SK-N-SH (cell line): ENCODE measurements at regions not wholly inside any gene's neighbourhood (a gene's known extent, or its start where the extent isn't known, plus 50 kb on each side); places are given as distances from the start of the nearest gene placed in this dataset.

Experiments used
- CTCF ChIA-PET: fragments of 300-600, 350-600 bp; formaldehyde crosslinking; extraction: SDS; loops from one replicate; lab custom pipeline; 2021; lab: Yijun Ruan, JAX
- POLR2A ChIA-PET: fragments of 350-600 bp; sonication (Branson Sonifier 250); formaldehyde crosslinking; extraction: SDS; loops from one replicate; lab custom pipeline; 2020; ENCODE audit warnings: antibody characterized with exemption, inconsistent platforms; lab: Yijun Ruan, JAX
- DNase-seq: peaks from one replicate; pipeline ENCODE4 v3.0.0; 2012
- H2AFZ ChIP-seq: fragments of 200-600 bp; sonication (generic); 2 replicates; pipeline ENCODE4 v1.8.1; 2016; ENCODE audit warnings: antibody characterized with exemption, mild to moderate bottlenecking, low read depth
- H3F3A ChIP-seq: fragments of 200-600 bp; sonication (generic); replicated peaks from 2 replicates; pipeline ENCODE3; 2016; ENCODE audit warnings: antibody characterized with exemption, mild to moderate bottlenecking; ENCODE audit not compliant: insufficient read depth
- H3K27ac ChIP-seq, 2 experiments: fragments of 200-500 bp in 1 of 2; fragments of 200-600 bp in 1 of 2; sonication (Bioruptor generic) in 1 of 2; sonication (generic), shearing (Covaris generic) in 1 of 2; 2 replicates each; pipeline versions ENCODE4 v1.5.1 to v1.6.1; 2014 to 2016; ENCODE audit warnings: low read depth in 2 of 2, inconsistent platforms in 1 of 2, low read length in 1 of 2, mild to moderate bottlenecking in 1 of 2, mixed read lengths in 1 of 2
- H3K27me3 ChIP-seq: fragments of 200-600 bp; sonication (generic), shearing (Covaris generic); 2 replicates; pipeline ENCODE4 v1.6.1; 2016; ENCODE audit warnings: mixed run types; ENCODE audit not compliant: insufficient read depth
- H3K36me3 ChIP-seq, 2 experiments: fragments of 200-500 bp in 1 of 2; fragments of 200-600 bp in 1 of 2; sonication (Bioruptor generic) in 1 of 2; sonication (generic) in 1 of 2; replicated peaks in 1 of 2; 2 replicates each; pipeline versions ENCODE3 to v1.5.1; 2014 to 2016; ENCODE audit warnings: low read length in 1 of 2, mild to moderate bottlenecking in 1 of 2; ENCODE audit not compliant: insufficient read depth in 2 of 2, control insufficient read depth in 1 of 2
- H3K4me1 ChIP-seq, 2 experiments: fragments of 200-500 bp in 1 of 2; fragments of 200-600 bp in 1 of 2; sonication (Bioruptor generic) in 1 of 2; sonication (generic), shearing (Covaris generic) in 1 of 2; 2 replicates each; pipeline versions ENCODE4 v1.5.1 to v1.6.1; 2014 to 2016; ENCODE audit warnings: low read depth in 1 of 2, low read length in 1 of 2, mixed run types in 1 of 2; ENCODE audit not compliant: insufficient read depth in 2 of 2, control insufficient read depth in 1 of 2
- H3K4me2 ChIP-seq: fragments of 200-600 bp; sonication (generic), shearing (Covaris generic); 2 replicates; pipeline ENCODE4 v1.6.1; 2017; ENCODE audit warnings: mixed run types
- H3K4me3 ChIP-seq, 2 experiments: fragments of 200-500 bp in 1 of 2; fragments of 200-600 bp in 1 of 2; sonication (Bioruptor generic) in 1 of 2; sonication (generic), shearing (Covaris generic) in 1 of 2; 2 replicates each; pipeline versions ENCODE4 v1.5.1 to v1.8.1; 2014 to 2016; ENCODE audit warnings: low read depth in 2 of 2, inconsistent platforms in 1 of 2, low read length in 1 of 2, mild to moderate bottlenecking in 1 of 2, mixed read lengths in 1 of 2, moderate library complexity in 1 of 2
- H3K79me2 ChIP-seq: fragments of 200-600 bp; sonication (generic); 2 replicates; pipeline ENCODE4 v1.8.1; 2017; ENCODE audit warnings: mild to moderate bottlenecking; ENCODE audit not compliant: insufficient read depth
- H3K9ac ChIP-seq: fragments of 200-600 bp; sonication (generic); 2 replicates; pipeline ENCODE4 v1.6.1; 2017; ENCODE audit warnings: mixed run types
- H3K9me2 ChIP-seq: fragments of 200-600 bp; sonication (generic); 2 replicates; pipeline ENCODE4 v1.6.1; 2017; ENCODE audit warnings: mixed run types
- H3K9me3 ChIP-seq: fragments of 200-600 bp; sonication (generic); 2 replicates; pipeline ENCODE4 v1.6.1; 2017; ENCODE audit warnings: mixed run types, mild to moderate bottlenecking, moderate library complexity
- H4K20me1 ChIP-seq: fragments of 200-600 bp; sonication (generic); 2 replicates; pipeline ENCODE4 v1.6.1; 2017; ENCODE audit warnings: mild to moderate bottlenecking, mixed run types; ENCODE audit not compliant: insufficient read depth
- CHD2 ChIP-seq: fragments of 150-350 bp; IDR thresholded peaks from 2 replicates; pipeline ENCODE4 v1.6.1; 2018; ENCODE audit warnings: low read length; ENCODE audit not compliant: partially characterized antibody
- GABPA ChIP-seq: IDR thresholded peaks from 2 replicates; pipeline ENCODE4 v1.4.0; 2012; ENCODE audit warnings: low read depth, mild to moderate bottlenecking
- MEF2A ChIP-seq: IDR thresholded peaks from 2 replicates; pipeline ENCODE4 v1.4.0; 2012; ENCODE audit warnings: low read depth, borderline replicate concordance
- MXI1 ChIP-seq: IDR thresholded peaks from 2 replicates; pipeline ENCODE4 v1.6.1; 2012; ENCODE audit warnings: mild to moderate bottlenecking, low read depth, low read length, improper control_type of control experiment
- NFIC ChIP-seq: IDR thresholded peaks from 2 replicates; pipeline ENCODE4 v1.4.0; 2012; ENCODE audit warnings: borderline replicate concordance
- NRF1 ChIP-seq: IDR thresholded peaks from 2 replicates; pipeline ENCODE4 v1.6.1; 2012; ENCODE audit warnings: low read depth, mild to moderate bottlenecking, low read length
- RAD21 ChIP-seq: IDR thresholded peaks from 2 replicates; pipeline ENCODE4 v1.6.1; 2012; ENCODE audit warnings: mild to moderate bottlenecking, low read length
- RCOR1 ChIP-seq: fragments of 150-350 bp; IDR thresholded peaks from 2 replicates; pipeline ENCODE4 v1.6.1; 2017; ENCODE audit warnings: antibody characterized with exemption, low read length
- SMC3 ChIP-seq: IDR thresholded peaks from 2 replicates; pipeline ENCODE4 v1.6.1; 2012; ENCODE audit warnings: low read depth, low read length, improper control_type of control experiment
- YY1 ChIP-seq: IDR thresholded peaks from 2 replicates; pipeline ENCODE4 v1.4.0; 2012; ENCODE audit warnings: low read depth, mild to moderate bottlenecking
- WGBS: methylation state at CpG from one replicate; pipeline ENCODE4 v1.1.6; 2017; ENCODE audit warnings: low lambda C conversion rate; 5-methylcytosine and 5-hydroxymethylcytosine counted together
- TF ChIP-seq, protein P1 (sequence below): fragments of 150-350 bp; IDR thresholded peaks from 2 replicates; pipeline ENCODE4 v1.6.1; 2017; ENCODE audit warnings: antibody characterized with exemption, low read length, low read depth, borderline replicate concordance
- TF ChIP-seq, protein P2 (sequence below): IDR thresholded peaks from 2 replicates; pipeline ENCODE4 v1.4.0; 2012; ENCODE audit warnings: low read depth
- TF ChIP-seq, protein P3 (sequence below): fragments of 200-600 bp; sonication (generic); IDR thresholded peaks from 2 replicates; pipeline ENCODE4 v1.6.1; 2017; ENCODE audit warnings: antibody characterized with exemption, mild to moderate bottlenecking, moderate library complexity
- TF ChIP-seq, protein P4 (sequence below): fragments of 150-350 bp; IDR thresholded peaks from 2 replicates; pipeline ENCODE4 v1.6.1; 2016; ENCODE audit warnings: mild to moderate bottlenecking, low read depth, low read length
- TF ChIP-seq, protein P5 (sequence below): IDR thresholded peaks from 2 replicates; pipeline ENCODE4 v1.4.0; 2012; ENCODE audit warnings: low read depth, borderline replicate concordance

DNA sequence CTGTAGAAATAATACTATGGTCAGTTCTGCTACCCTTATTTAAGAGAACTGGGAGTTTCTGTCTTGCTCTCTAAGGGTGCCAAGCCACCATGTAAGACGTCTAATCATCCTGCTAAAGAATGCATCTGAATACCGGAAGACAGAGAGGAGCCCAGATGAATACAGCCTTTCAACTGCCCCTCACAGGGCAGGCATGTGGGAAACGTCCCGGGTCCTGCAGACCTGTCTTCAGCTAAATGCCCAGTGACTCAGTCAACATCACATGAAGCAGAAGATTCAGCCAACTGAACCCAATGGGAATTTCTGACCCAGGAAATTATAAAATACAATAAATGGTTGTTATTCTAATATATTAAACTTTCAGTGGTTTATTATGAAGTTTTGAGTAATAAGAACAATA lies 2141.0 kb upstream of the AGA start:
- no peaks in the 10 kb centered on the region for H4K20me1 ChIP-seq
- H3K4me1 ChIP-seq = no peaks in the 10 kb centered on the region
- TF ChIP-seq GABPA = no peak
- TF ChIP-seq, all 33 proteins: peak for 0
- no peak for DNase-seq
- H2AFZ ChIP-seq = no peak overlapping the region
- no peaks in the 10 kb centered on the region for H3K9me2 ChIP-seq
- H3F3A ChIP-seq = peaks cover 6% of the 10 kb centered on the region
- H3K4me3 ChIP-seq = no peak overlapping the region
- H3K9me3 ChIP-seq = no peaks in the 10 kb centered on the region
- no peaks in the 10 kb centered on the region for H3K27me3 ChIP-seq
- WGBS = 12% methylated on average over 4 of the region's 4 CpGs
- no peak overlapping the region for H3K9ac ChIP-seq
- POLR2A ChIA-PET = no interaction called here
- 0 out of 4 replicates have a peak overlapping the region, but pooled peaks of 1 of the 2 experiments have one; percentile 11 for H3K27ac ChIP-seq
- CTCF ChIA-PET = no interaction called here
- no peaks in the 10 kb centered on the region for H3K36me3 ChIP-seq
- H3K79me2 ChIP-seq = no peaks in the 10 kb centered on the region
- no peak overlapping the region for H3K4me2 ChIP-seq

DNA sequence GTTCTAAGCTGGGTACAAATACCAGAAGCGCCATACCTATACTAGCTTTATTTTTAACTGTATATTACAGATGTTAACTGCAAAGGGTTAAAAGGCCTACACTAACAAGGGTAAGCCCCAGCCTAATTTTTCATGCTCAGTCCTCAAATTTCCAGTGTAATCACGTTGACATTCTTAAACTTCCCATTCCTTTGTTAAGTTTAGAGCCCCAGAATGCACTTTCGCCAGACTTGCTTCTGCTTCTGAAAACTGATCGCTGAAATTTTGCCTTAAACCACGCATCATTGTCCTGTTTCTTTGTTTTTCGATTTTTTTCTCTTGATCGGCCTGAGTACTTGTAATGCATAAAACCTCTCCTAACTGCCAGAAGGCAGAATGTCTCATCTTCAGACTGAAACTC lies 2141.9 kb upstream of the AGA start:
- Histone ChIP-seq H3K4me2 (no peak overlapping the region), H3K79me2 (no peaks in the 10 kb centered on the region), H4K20me1 (no peaks in the 10 kb centered on the region), H3K27me3 (no peaks in the 10 kb centered on the region), H3K27ac (no peak overlapping the region), H3K9ac (no peak overlapping the region), H3K36me3 (no peaks in the 10 kb centered on the region), H3F3A (peaks cover 6% of the 10 kb centered on the region), H3K9me3 (no peaks in the 10 kb centered on the region), H2AFZ (0 out of 2 replicates have a peak overlapping the region, but pooled peaks have one; percentile 57), H3K9me2 (no peaks in the 10 kb centered on the region), H3K4me3 (no peak overlapping the region), H3K4me1 (no peaks in the 10 kb centered on the region)
- POLR2A ChIA-PET = no interaction called here
- DNase-seq = no peak
- CTCF ChIA-PET = no interaction called here
- 7% methylated on average over 7 of the region's 7 CpGs for WGBS
- TF ChIP-seq NRF1 (no peak), YY1 (no peak), MEF2A (no peak), MXI1 (no peak), CHD2 (no peak), RCOR1 (no peak), NFIC (no peak), SMC3 (no peak), RAD21 (no peak), GABPA (no peak)
- TF ChIP-seq, protein P1, sequence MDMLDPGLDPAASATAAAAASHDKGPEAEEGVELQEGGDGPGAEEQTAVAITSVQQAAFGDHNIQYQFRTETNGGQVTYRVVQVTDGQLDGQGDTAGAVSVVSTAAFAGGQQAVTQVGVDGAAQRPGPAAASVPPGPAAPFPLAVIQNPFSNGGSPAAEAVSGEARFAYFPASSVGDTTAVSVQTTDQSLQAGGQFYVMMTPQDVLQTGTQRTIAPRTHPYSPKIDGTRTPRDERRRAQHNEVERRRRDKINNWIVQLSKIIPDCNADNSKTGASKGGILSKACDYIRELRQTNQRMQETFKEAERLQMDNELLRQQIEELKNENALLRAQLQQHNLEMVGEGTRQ = no peak
- TF ChIP-seq, protein P2, sequence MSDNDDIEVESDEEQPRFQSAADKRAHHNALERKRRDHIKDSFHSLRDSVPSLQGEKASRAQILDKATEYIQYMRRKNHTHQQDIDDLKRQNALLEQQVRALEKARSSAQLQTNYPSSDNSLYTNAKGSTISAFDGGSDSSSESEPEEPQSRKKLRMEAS = no peak
- TF ChIP-seq, protein P3, sequence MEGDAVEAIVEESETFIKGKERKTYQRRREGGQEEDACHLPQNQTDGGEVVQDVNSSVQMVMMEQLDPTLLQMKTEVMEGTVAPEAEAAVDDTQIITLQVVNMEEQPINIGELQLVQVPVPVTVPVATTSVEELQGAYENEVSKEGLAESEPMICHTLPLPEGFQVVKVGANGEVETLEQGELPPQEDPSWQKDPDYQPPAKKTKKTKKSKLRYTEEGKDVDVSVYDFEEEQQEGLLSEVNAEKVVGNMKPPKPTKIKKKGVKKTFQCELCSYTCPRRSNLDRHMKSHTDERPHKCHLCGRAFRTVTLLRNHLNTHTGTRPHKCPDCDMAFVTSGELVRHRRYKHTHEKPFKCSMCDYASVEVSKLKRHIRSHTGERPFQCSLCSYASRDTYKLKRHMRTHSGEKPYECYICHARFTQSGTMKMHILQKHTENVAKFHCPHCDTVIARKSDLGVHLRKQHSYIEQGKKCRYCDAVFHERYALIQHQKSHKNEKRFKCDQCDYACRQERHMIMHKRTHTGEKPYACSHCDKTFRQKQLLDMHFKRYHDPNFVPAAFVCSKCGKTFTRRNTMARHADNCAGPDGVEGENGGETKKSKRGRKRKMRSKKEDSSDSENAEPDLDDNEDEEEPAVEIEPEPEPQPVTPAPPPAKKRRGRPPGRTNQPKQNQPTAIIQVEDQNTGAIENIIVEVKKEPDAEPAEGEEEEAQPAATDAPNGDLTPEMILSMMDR = no peak
- TF ChIP-seq, protein P4, sequence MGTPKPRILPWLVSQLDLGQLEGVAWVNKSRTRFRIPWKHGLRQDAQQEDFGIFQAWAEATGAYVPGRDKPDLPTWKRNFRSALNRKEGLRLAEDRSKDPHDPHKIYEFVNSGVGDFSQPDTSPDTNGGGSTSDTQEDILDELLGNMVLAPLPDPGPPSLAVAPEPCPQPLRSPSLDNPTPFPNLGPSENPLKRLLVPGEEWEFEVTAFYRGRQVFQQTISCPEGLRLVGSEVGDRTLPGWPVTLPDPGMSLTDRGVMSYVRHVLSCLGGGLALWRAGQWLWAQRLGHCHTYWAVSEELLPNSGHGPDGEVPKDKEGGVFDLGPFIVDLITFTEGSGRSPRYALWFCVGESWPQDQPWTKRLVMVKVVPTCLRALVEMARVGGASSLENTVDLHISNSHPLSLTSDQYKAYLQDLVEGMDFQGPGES = no peak
- TF ChIP-seq, protein P5, sequence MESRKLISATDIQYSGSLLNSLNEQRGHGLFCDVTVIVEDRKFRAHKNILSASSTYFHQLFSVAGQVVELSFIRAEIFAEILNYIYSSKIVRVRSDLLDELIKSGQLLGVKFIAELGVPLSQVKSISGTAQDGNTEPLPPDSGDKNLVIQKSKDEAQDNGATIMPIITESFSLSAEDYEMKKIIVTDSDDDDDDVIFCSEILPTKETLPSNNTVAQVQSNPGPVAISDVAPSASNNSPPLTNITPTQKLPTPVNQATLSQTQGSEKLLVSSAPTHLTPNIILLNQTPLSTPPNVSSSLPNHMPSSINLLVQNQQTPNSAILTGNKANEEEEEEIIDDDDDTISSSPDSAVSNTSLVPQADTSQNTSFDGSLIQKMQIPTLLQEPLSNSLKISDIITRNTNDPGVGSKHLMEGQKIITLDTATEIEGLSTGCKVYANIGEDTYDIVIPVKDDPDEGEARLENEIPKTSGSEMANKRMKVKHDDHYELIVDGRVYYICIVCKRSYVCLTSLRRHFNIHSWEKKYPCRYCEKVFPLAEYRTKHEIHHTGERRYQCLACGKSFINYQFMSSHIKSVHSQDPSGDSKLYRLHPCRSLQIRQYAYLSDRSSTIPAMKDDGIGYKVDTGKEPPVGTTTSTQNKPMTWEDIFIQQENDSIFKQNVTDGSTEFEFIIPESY = no peak
